ENCODE measurements at regions not wholly inside any gene's neighbourhood (a gene's known extent, or its start where the extent isn't known, plus 50 kb on each side); places are given as distances from the start of the nearest gene placed in this dataset.

- no peaks in the 10 kb centered on the region for H3K79me2 ChIP-seq (ENCODE audit: control insufficient read depth, insufficient read depth, low read length)
- no peaks in the 10 kb centered on the region for H3K27me3 ChIP-seq (ENCODE audit: control insufficient read depth in 2 of 2, insufficient read depth in 2 of 2, low read length in 2 of 2)
- no peaks in the 10 kb centered on the region for H3K4me1 ChIP-seq (ENCODE audit: control insufficient read depth, extremely low read depth, insufficient read depth, low read length)
- ChIA-PET POLR2A (no interaction called here), CTCF (interaction anchor here (1.0 to 1.2 kb wide), 2 partner anchors 189 to 596 kb away, joined by 4 read pairs; no protein-coding TSS in a partner anchor)
- no peak for FAIRE-seq
- dilution Hi-C loops (cut with MboI; ENCODE audit: extremely low pct_ligation_motif_present, low sequenced_read_pairs) = no loop called here
- no TSS peak for BruUV-seq (replicated peaks)
- DNase-seq (ENCODE audit: low read depth, low spot score) = no peak
- no peaks in the 10 kb centered on the region for H3K9me1 ChIP-seq (replicated peaks; ENCODE audit: control insufficient read depth, extremely low read depth, insufficient read depth, low read length)
- no peak for TF ChIP-seq JUN (IDR thresholded peaks at IDR 0.05; ENCODE audit: borderline replicate concordance, insufficient read depth, insufficient read length, low read depth)
- TF ChIP-seq MYC (IDR thresholded peaks at IDR 0.05; ENCODE audit: low read depth, low read length) = no peak
- no peak for TF ChIP-seq POLR2AphosphoS5 (IDR thresholded peaks at IDR 0.05; ENCODE audit: insufficient read depth, low read depth, low read length)
- no peak for TF ChIP-seq FOS (IDR thresholded peaks at IDR 0.05; ENCODE audit: borderline replicate concordance, insufficient read depth, low read length)
- no peak for TF ChIP-seq GATA2 (IDR thresholded peaks at IDR 0.05; ENCODE audit: insufficient read depth, insufficient read length, low read depth, low read length)
- no peak for TF ChIP-seq EZH2 (IDR thresholded peaks at IDR 0.05; ENCODE audit: borderline replicate concordance, low read depth, low read length, severe bottlenecking)
- TF ChIP-seq MAX (IDR thresholded peaks at IDR 0.05; ENCODE audit: insufficient read depth, insufficient read length) = no peak
- no peak for TF ChIP-seq POLR2A (IDR thresholded peaks at IDR 0.05; ENCODE audit: low read depth, low read length)
- no peak for TF ChIP-seq CTCF (IDR thresholded peaks at IDR 0.05; ENCODE audit: extremely low read depth in 1 of 2, insufficient read depth in 1 of 2, low read depth in 1 of 2, low read length in 2 of 2)
- H3K4me2 ChIP-seq (ENCODE audit: insufficient read depth, low read length) = no peak overlapping the region
- no peak overlapping the region for H3K27ac ChIP-seq (ENCODE audit: insufficient read depth, low read depth, low read length)
- no peak overlapping the region for H2AFZ ChIP-seq (ENCODE audit: low read depth, low read length)
- no peak overlapping the region for H3K4me3 ChIP-seq (replicated peaks in 1 of 3; ENCODE audit: insufficient read depth in 1 of 3, low read depth in 1 of 3, low read length in 3 of 3)
- H3K9ac ChIP-seq (replicated peaks; ENCODE audit: extremely low read depth, insufficient read depth, low read length) = no peak overlapping the region
- H4K20me1 ChIP-seq (replicated peaks; ENCODE audit: control insufficient read depth, extremely low read depth, insufficient read depth, low read length) = no peaks in the 10 kb centered on the region
- no peaks in the 10 kb centered on the region for H3K9me3 ChIP-seq (replicated peaks; ENCODE audit: control insufficient read depth, insufficient read depth, low read length)
- no peaks in the 10 kb centered on the region for H3K36me3 ChIP-seq (ENCODE audit: control insufficient read depth in 2 of 2, extremely low read depth in 1 of 2, insufficient read depth in 2 of 2, low read length in 2 of 2)
- intact Hi-C loops (cut with micrococcal nuclease) = no loop called here
These were observed 414.0 kb downstream of the GATA3 start for GRCh38 chr10:8468477-8468876.

Measured in endothelial cell of umbilical vein (primary cell).